ENCODE measurements at regions not wholly inside any gene's neighbourhood (a gene's known extent, or its start where the extent isn't known, plus 50 kb on each side); places are given as distances from the start of the nearest gene placed in this dataset.

- TF ChIP-seq ZNF462 (CRISPR knock-in tag; IDR thresholded peaks at IDR 0.05) (no peak), CTCF (conservative IDR thresholded peaks at IDR 0.05; ENCODE audit: low read depth in 2 of 2) (no peak), POLR2AphosphoS5 (IDR thresholded peaks at IDR 0.05; ENCODE audit: low read depth) (no peak), CREB1 (CRISPR knock-in tag; IDR thresholded peaks at IDR 0.05; ENCODE audit: low read depth) (no peak), ETS1 (IDR thresholded peaks at IDR 0.05) (no peak), EZH2 (IDR thresholded peaks at IDR 0.05; ENCODE audit: low read depth, unreplicated experiment) (no peak), EZH2phosphoT487 (IDR thresholded peaks at IDR 0.05; ENCODE audit: unreplicated experiment) (no peak)
Measured at GRCh38 chr13:103431856-103432255, 365.6 kb upstream of the SLC10A2 start (continued).

Data from GM23338 (cell line).